A673 (cell line): ENCODE measurements at regions not wholly inside any gene's neighbourhood (a gene's known extent, or its start where the extent isn't known, plus 50 kb on each side); places are given as distances from the start of the nearest gene placed in this dataset.

ENCODE experiments used
- BruUV-seq: library from RNA; stranded (reverse); fragments of 400-500 nt; replicated peaks from 2 replicates; lab custom pipeline; 2021; lab: Mats Ljungman, UMichigan
- CTCF ChIA-PET: fragments of 300-600 bp; sonication (Branson Sonifier 250); formaldehyde crosslinking; loops from one replicate; lab custom pipeline; 2022; ENCODE audit warnings: antibody characterized with exemption; lab: Charles Lee
- POLR2A ChIA-PET: fragments of 300-600 bp; sonication (Branson Sonifier 250); formaldehyde crosslinking; loops from one replicate; lab custom pipeline; 2022; ENCODE audit warnings: antibody characterized with exemption; ENCODE audit not compliant: low non-redundant PET; lab: Charles Lee
- DNase-seq: peaks from one replicate; pipeline ENCODE4 v3.0.0-alpha.2; 2015; ENCODE audit warnings: low spot score
- H3K27ac ChIP-seq: fragments of 200-600 bp; sonication (generic); 2 replicates; pipeline ENCODE4 v1.5.1; 2016; ENCODE audit warnings: mixed run types, low read depth, mild to moderate bottlenecking, mixed read lengths, antibody characterized with exemption, low read length; ENCODE audit not compliant: poor library complexity, severe bottlenecking
- H3K27me3 ChIP-seq: fragments of 200-600 bp; sonication (generic); replicated peaks from 2 replicates; pipeline ENCODE4 v1.6.1; 2017; ENCODE audit warnings: mixed run types, low read depth, mild to moderate bottlenecking, mixed read lengths, antibody characterized with exemption, low read length; ENCODE audit not compliant: insufficient read depth, poor library complexity
- H3K36me3 ChIP-seq: fragments of 200-600 bp; sonication (generic); 2 replicates; pipeline ENCODE4 v1.6.1; 2016; ENCODE audit warnings: mixed run types, mild to moderate bottlenecking, mixed read lengths, antibody characterized with exemption, low read length; ENCODE audit not compliant: insufficient read depth, poor library complexity, severe bottlenecking
- H3K4me1 ChIP-seq: fragments of 200-600 bp; sonication (generic); 2 replicates; pipeline ENCODE4 v1.6.1; 2017; ENCODE audit warnings: mixed run types, mild to moderate bottlenecking, mixed read lengths, antibody characterized with exemption, low read length; ENCODE audit not compliant: insufficient read depth, poor library complexity, severe bottlenecking
- H3K4me3 ChIP-seq: fragments of 200-600 bp; sonication (generic); 2 replicates; pipeline ENCODE4 v1.5.1; 2016; ENCODE audit warnings: low read depth, mixed run types, mild to moderate bottlenecking, mixed read lengths, low read length; ENCODE audit not compliant: poor library complexity, severe bottlenecking
- H3K9me3 ChIP-seq: fragments of 200-600 bp; sonication (generic); 2 replicates; pipeline ENCODE4 v1.6.1; 2016; ENCODE audit warnings: mixed run types, low read depth, mild to moderate bottlenecking, mixed read lengths, antibody characterized with exemption, low read length; ENCODE audit not compliant: poor library complexity, severe bottlenecking
- EZH2 ChIP-seq: fragments of 200-600 bp; sonication (generic); IDR thresholded peaks from 2 replicates; pipeline ENCODE4 v1.6.1; 2017; ENCODE audit warnings: borderline replicate concordance, low read depth, mild to moderate bottlenecking, mixed read lengths, antibody characterized with exemption, low read length; ENCODE audit not compliant: poor library complexity, severe bottlenecking
- intact Hi-C: fragments of 100-400 bp; cut with micrococcal nuclease; formaldehyde crosslinking; loops from one replicate; pipeline ENCODE4 v1.10.0; 2022; ENCODE audit not compliant: unreplicated experiment
- TF ChIP-seq, protein P1 (sequence below): fragments of 300-800, 200-600 bp; sonication (generic); conservative IDR thresholded peaks from 2 replicates; pipeline ENCODE4 v1.5.1; 2017; ENCODE audit warnings: low read depth, mild to moderate bottlenecking, antibody characterized with exemption, low read length, moderate library complexity, mixed read lengths

DNA sequence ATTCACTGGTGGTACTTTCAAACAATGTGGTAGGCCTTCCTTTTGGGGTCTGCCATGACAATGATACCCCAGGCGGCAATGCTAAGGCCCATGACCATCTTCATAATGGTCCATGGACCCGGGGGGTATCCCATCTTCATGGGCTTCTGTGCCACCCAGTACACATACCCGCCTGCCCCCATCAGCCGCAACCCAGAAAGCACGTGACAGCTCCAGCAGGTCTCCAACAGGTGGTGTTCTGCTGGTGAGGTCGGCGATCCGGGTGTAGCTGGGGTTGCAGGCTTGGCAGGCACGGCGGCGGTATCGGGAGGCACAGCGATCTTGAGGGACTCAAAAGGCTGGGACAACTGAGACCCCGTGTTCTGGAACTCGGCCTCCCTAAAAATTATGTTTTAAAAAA is 214.5 kb downstream of the SNRPN start:
- ChIA-PET CTCF (no interaction called here), POLR2A (no interaction called here)
- H3K4me3 ChIP-seq, result no peak overlapping the region
- intact Hi-C loops, result no loop called here
- no peaks in the 10 kb centered on the region for H3K27me3 ChIP-seq
- TF ChIP-seq, protein P1, sequence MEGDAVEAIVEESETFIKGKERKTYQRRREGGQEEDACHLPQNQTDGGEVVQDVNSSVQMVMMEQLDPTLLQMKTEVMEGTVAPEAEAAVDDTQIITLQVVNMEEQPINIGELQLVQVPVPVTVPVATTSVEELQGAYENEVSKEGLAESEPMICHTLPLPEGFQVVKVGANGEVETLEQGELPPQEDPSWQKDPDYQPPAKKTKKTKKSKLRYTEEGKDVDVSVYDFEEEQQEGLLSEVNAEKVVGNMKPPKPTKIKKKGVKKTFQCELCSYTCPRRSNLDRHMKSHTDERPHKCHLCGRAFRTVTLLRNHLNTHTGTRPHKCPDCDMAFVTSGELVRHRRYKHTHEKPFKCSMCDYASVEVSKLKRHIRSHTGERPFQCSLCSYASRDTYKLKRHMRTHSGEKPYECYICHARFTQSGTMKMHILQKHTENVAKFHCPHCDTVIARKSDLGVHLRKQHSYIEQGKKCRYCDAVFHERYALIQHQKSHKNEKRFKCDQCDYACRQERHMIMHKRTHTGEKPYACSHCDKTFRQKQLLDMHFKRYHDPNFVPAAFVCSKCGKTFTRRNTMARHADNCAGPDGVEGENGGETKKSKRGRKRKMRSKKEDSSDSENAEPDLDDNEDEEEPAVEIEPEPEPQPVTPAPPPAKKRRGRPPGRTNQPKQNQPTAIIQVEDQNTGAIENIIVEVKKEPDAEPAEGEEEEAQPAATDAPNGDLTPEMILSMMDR, result no peak
- no peak for DNase-seq
- peaks cover 20% of the 10 kb centered on the region for H3K9me3 ChIP-seq
- no peak overlapping the region for H3K27ac ChIP-seq
- BruUV-seq, result no TSS peak
- H3K36me3 ChIP-seq, result no peaks in the 10 kb centered on the region
- no peaks in the 10 kb centered on the region for H3K4me1 ChIP-seq

DNA sequence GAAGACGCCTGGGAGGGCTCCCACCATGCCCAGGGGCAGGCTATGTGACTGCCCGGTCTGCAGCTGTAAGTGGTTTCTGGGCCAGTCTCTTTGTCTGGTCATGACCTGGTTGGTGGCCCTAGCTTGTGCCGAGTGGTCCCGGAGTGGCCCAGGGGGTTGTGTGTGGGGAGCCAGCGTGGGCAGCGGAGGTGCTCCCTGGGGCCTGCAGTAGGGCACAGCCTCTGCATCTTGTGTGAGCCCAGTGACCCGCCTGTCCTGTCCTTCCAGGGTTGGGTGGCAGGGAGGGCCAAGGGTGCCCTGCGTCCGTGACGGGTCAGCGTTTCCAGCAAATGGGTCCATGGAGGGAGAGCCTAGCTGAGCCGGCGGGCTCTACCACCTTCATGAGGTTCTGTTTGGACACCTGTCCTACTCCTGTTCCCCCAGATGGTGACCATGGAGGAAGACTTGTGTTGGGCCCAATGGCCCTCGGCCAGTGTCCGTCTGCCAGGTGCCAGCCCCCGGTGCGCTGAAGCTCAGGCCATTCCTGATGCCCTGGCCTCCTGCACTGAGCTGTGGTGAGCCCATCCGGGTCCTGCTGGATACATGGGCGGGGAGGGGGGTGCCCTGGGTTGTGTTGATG is 215.4 kb downstream of the SNRPN start:
- BruUV-seq, result no TSS peak
- CTCF ChIA-PET, result no interaction called here
- DNase-seq, result no peak

DNA sequence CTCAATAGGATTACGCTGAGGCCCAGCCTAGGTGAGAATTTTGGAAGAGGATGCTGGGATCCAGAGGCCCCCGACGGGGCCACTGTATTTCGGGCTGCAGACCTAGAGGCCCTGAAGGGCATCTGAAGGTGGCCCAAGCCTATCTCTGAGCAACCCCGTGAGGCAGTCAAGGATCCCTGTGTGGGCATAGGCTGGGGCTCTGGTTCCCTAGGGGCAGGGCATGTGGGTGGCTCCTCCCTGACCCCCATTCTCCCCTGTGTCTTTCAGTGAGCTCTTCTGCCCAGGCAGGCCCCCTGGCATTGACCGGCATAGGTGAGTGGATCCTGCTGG is 216.0 kb downstream of the SNRPN start:
- POLR2A ChIA-PET, result no interaction called here
- H3K4me1 ChIP-seq, result no peaks in the 10 kb centered on the region
- BruUV-seq, result no TSS peak
- H3K9me3 ChIP-seq, result peaks cover 21% of the 10 kb centered on the region
- DNase-seq, result no peak
- H3K27ac ChIP-seq, result no peak overlapping the region
- intact Hi-C loops, result no loop called here
- H3K36me3 ChIP-seq, result no peaks in the 10 kb centered on the region
- H3K4me3 ChIP-seq, result no peak overlapping the region
- CTCF ChIA-PET, result no interaction called here
- H3K27me3 ChIP-seq, result no peaks in the 10 kb centered on the region
- TF ChIP-seq EZH2, result no peak
- TF ChIP-seq, protein P1, result no peak

More for the DNA sequence above, 215.4 kb downstream of the SNRPN start:
- TF ChIP-seq EZH2, result no peak
- TF ChIP-seq, protein P1, result no peak
- H3K4me1 ChIP-seq, result no peaks in the 10 kb centered on the region
- POLR2A ChIA-PET, result no interaction called here
- peaks cover 19% of the 10 kb centered on the region for H3K9me3 ChIP-seq
- no peaks in the 10 kb centered on the region for H3K27me3 ChIP-seq
- no peak overlapping the region for H3K27ac ChIP-seq
- H3K36me3 ChIP-seq, result no peaks in the 10 kb centered on the region
- intact Hi-C loops, result no loop called here
- no peak overlapping the region for H3K4me3 ChIP-seq
